CD4-positive, alpha-beta T cell treated with Interleukin-17A for 4 hours (primary cell): ENCODE measurements at regions not wholly inside any gene's neighbourhood (a gene's known extent, or its start where the extent isn't known, plus 50 kb on each side); places are given as distances from the start of the nearest gene placed in this dataset.

Experiments
- DNase-seq: peaks from one replicate; pipeline ENCODE4 v3.0.0-alpha.2; 2020; ENCODE audit warnings: mixed read lengths

DNA sequence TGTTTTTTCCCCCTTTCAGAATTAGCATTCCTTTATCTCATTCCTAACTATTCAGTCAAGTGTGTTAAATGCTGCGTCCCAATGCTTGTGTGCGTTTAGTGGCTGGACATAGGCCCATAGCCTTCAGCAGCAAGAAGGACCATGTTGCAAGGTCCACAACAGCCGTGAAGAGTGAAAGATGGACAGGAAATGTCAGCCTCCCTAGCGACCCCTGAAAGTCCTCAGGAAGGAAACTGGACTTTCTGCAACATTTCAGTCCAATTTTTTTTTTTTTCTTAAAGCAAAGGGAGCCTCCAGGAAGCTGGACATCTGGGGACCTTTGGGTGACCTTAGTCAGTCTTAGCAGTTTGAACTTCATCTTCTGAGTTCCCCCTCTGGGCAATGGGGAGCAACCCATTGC lies 550.7 kb upstream of the MGMT start:
- DNase-seq = no peak

DNA sequence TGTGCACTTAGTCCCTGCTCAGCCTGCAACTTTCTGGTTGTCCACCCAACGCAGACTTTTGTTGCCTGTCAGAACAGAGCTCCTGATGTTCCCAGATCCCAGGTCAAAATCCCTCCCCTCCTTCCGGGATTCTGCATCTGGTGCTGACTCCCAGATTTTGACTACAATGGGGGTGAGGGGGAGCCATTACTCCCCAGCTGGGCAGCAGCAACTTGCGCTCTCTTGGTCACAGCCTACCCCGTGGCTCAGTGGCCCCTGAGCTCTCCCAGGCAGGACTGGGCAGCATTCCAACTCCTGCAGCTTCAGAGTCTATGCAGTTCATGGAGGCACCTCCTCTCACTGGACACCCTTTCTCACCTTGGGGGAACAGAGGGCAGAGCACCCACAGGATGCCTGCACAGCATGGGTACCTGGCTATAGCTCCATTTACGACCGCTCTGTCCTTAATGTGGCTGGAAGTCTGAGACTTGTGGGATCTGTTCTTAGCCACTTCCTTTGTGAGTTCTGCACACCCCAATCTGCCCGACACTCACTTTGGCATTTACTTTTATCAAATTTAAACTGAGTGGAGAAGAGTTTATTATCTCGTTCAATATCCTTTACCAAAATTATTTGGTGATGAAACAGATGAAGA lies 545.5 kb upstream of the MGMT start:
- DNase-seq = no peak

GRCh38 chr10:128922172-128922571 lies 544.9 kb upstream of the MGMT start:
- DNase-seq = no peak

DNA sequence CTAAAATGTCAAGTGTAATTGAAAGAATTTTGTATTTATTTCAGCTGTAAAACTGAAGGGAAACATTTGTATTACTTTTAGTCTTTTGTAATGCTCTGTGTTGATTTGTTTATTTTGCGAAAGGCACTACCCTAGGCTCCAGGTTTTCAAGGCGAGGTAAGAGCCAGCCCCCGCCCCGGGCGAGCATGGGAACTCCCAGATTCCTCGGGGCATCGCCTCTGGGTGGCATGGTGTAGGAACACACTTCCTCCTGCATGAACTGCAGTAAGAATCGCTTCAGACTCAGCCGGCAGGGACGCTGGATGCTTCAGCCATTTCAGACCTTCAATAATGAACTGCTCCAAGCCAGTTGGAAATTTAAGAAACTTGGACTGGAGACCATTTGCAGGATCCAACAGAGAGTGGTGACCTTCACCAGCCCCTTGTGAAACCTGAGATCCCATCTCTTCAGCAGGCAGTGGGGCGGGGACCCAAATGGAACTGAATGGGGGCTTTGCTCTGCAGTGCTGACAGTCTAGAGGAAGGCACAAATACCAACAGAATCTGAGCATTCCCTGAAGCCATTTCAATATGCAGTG lies 544.3 kb upstream of the MGMT start:
- DNase-seq = no peak

DNA sequence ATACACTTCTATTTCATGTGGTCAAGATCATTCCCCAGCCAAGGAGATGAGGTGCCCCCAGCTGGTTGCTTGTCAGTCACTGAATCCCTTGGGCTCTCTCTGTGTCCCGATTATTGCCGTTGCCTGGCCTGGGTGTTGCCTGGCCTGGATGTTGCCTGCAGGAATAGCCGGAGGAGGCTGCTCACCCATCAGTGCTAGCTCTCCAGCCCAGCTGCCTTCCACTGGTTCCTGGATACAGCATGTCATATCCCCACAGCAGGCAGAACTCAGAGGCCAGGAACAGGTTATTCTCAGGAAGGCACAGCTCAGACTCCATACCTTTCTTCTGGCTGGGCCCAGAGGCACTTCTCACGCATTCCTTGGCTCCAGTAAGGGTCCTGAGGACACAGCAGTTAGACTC lies 542.1 kb upstream of the MGMT start:
- no peak for DNase-seq

DNA sequence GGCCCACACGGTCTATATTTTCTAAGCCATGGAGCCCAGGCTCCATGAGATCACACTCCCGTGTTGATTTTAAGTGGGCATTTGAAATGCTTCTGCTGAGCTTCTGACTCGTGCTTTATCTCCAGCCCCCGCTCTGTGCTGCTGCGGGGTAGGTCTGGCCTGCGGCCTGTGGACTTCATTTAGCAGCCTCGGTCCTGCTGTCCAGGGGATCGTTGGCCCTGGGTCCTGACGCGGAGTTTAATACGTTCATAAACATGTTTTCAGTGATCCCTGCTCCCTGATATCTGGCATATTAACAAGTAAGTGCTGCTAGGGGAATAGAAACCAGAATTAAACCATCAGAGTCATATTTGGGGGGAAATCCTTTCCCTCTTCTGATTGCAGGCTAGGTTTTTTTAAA lies 540.3 kb upstream of the MGMT start:
- DNase-seq = no peak

- DNase-seq = no peak
Observed at GRCh38 chr10:128927497-128928161, 539.4 kb upstream of the MGMT start.

- no peak for DNase-seq
Observed at GRCh38 chr10:128928231-128928836, 538.7 kb upstream of the MGMT start.

DNA sequence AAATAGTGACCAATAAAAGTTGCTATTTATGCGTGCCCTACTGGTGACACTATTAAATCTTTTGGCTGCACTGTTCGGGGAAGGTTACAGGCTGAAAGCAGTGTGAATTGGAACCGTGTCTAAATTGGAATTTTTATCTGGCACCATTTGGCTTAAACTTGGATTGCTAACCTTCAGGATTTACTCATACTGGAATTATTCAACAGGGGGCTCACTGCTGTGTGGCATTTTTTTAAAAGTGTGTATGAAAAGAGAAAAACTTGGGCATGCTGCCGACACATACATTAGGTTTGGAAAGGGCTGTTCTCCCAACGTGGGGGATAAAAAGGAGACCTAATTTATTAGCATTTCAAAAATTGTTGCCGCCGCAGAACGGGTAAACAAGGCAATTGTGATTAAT lies 537.9 kb upstream of the MGMT start:
- DNase-seq = no peak

GRCh38 chr10:128929767-128930166 lies 537.3 kb upstream of the MGMT start:
- DNase-seq = no peak

GRCh38 chr10:128930515-128930914 lies 536.5 kb upstream of the MGMT start:
- no peak for DNase-seq

GRCh38 chr10:128932071-128932820 lies 534.8 kb upstream of the MGMT start:
- DNase-seq = no peak

GRCh38 chr10:128934492-128934891 lies 532.5 kb upstream of the MGMT start:
- DNase-seq = no peak

GRCh38 chr10:128936392-128936791 lies 530.6 kb upstream of the MGMT start:
- no peak for DNase-seq

DNA sequence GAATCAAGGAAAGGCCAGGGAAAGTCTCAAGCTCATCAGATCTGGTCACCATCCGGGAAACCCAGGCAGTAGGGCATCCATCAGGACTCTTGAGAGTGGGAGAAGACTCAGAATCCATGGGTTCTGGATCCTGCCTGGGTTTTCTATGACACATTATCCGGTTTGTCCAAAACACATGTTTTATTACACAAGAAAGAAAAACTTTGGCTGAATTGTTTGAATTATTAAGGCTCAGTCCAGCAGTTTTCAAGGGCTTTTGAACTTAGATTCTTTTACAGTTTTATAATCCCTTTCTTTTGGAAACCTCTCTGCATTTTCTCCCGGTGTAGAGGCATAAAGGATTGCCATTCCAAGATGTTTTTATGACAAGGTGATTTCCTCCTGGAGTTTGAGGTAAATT lies 528.5 kb upstream of the MGMT start:
- no peak for DNase-seq

DNA sequence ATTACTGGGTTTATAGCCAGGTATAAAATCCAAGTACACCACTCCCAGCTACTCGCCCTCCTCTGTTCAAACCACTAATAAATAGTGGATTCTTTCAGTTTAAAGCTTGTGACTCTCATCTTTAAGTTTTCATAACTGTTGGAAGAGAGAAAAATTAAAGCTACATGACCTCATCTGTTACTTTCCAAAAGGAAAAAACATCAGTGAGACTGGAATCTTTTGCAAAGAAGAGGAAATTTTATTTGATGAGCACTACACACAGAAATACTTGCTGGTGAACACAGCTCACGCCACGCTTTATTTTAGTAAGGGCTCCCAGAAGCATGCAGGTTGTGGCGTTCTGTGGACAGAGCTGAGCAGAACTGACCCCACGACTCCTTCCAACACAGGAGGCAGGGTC lies 527.0 kb upstream of the MGMT start:
- no peak for DNase-seq

DNA sequence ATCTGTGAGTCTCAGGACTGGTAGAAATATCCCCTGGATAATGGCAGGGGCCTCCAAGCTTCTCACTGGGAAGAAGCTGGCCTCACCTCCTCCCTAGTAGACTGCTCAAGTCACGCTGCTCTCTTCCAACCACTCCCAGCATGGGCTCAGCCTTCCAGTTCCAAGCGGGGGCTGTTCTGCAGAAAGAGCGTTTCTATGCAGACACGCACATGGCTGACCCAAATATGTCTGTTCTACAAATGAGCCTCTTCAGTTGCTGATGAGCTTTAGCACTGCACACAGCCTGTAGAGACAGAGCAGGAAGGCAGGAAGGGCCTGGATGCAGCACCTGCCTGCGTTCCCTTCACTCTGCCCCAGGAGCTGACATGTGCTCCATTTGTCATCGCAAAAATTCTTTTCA lies 523.9 kb upstream of the MGMT start:
- DNase-seq = no peak

DNA sequence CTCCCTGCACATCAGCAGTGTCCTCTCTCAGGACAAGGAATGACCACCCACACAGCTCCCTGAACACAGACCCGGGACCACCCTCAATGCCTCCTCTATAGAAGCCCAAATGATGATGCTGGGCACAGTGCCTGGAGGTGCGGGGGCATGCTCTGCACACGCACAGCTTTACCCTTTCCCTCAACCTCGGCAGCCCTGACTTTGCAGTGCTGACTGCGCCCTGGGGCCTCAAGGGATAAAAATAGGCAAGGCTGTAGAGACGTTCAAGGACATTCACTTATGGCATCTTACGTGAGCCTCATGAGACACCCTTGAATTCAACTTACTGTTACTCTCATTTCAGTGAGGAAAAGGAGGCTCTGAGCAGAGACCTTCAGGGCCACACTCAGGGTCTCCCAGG lies 521.6 kb upstream of the MGMT start:
- no peak for DNase-seq

DNA sequence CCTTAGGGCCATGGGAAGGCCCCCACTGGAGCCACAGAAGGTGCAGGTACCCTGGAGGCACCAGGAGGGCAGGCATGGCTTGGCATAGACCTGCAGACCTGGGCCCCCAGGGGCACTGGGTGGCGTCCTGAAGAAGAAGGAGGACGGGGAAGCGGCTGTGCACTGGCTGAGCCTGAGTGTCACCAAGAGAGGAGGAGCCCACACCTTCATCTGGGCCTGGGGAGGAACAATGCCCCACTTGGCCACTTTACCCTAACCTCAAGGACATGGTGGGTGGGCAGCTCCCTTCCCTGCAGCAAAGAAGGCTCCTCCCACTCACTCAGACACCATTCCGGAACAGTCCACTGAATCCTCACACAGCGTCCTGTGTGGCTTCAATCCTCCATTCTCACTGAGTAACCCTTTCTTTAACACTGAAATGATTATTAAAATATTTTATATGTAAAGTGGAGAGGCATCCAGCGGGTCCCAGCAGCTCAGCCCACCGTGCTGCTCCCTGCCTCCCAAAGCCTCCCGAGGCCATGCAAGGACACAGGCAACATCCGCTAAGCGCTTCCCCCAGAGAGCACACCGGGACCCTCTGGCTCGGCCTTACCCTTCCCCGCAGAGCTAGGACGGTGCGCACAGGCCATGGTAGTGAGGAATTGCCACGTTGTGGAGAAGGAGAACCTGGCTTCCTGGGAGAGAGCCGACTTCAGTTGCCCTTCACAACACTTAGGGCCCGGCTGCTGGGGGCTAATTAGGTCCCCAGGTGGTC lies 516.7 kb upstream of the MGMT start:
- no peak for DNase-seq

DNA sequence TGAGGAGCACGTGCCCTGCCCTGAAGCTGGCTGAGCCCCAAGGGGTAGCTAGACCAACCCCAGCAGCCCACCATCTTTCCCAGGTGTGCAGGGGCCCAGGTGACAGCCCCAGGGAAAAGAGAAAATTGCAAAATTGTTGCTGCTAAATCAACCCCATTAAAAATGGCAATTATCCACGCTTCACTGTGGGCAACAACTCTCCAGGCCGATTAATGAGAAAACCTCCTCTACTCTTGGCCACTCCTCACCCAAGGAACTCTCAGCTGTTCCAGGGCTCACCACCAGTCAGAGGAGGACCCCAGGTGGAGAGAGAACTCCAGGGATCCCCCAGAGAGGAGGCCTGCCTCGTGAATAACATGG lies 516.1 kb upstream of the MGMT start:
- no peak for DNase-seq

DNA sequence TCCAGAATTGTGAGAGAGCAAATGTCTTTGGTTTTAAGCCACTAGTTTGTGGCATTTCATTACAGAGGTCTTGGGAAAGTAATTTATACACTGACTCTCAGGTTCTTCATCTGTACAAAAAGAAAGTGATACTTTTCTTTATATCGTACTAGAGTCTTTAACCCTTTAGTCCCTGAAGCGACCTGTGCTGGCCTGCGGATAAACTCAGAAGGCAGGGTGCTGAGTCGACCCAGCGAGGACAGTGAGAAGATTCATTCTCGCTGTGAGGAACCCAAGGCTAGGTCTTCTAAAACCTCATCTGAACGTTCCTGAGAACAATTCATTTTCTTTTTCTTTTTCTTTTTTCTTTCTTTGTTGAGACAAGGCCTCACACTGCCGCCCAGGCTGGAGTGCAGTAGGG lies 514.2 kb upstream of the MGMT start:
- no peak for DNase-seq

DNA sequence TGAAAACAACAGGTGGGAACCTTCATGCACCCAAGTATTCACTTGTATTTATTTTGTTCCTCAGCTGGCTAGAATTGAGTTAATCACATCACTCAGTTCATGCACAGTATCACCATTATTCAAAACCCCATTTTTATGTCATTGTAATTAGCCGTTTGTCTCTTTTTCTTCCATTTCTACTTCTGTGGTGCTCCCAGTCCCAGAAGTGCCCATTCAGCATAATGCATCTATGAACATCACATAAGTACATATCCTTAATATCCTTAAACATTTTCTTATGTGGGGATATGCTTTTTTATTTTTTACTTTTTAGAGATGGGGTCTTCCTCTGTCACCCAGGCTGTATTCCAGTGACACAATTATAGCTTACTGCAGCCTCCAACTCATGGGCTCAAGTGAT lies 510.9 kb upstream of the MGMT start:
- DNase-seq = no peak

GRCh38 chr10:128957221-128957620 lies 509.8 kb upstream of the MGMT start:
- DNase-seq = no peak
